ENCODE measurements at regions not wholly inside any gene's neighbourhood (a gene's known extent, or its start where the extent isn't known, plus 50 kb on each side); places are given as distances from the start of the nearest gene placed in this dataset.

DNA sequence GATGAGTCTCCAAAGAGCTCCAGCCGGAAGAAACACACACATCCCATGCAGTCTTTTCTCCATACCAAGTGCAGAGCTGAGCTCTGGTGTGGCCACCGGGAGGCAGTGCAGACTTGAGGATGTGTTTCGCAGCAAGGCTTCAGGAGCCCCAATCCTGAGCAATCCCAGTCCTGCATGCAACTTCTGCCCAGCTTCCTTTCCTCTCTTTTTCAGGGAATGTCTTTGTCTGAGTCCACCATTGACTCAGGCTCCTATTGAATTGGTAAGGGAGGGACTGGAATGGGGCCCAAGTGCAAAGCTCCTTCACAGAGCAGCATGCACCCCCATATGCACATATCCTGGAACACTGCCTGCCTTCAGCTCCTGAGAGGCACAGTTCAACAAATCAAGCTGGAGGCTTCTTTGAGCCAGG lies 50.5 kb upstream of the ASIP start:
- Histone ChIP-seq H3K4me3 (replicated peaks in 1 of 3; ENCODE audit: insufficient read depth in 1 of 3, low read depth in 1 of 3, low read length in 3 of 3) (no peak overlapping the region), H4K20me1 (replicated peaks; ENCODE audit: control insufficient read depth, extremely low read depth, insufficient read depth, low read length) (no peaks in the 10 kb centered on the region), H3K9me1 (replicated peaks; ENCODE audit: control insufficient read depth, extremely low read depth, insufficient read depth, low read length) (no peaks in the 10 kb centered on the region), H3K4me1 (ENCODE audit: control insufficient read depth, extremely low read depth, insufficient read depth, low read length) (no peaks in the 10 kb centered on the region), H3K36me3 (ENCODE audit: control insufficient read depth in 2 of 2, extremely low read depth in 1 of 2, insufficient read depth in 2 of 2, low read length in 2 of 2) (no peaks in the 10 kb centered on the region), H3K9ac (replicated peaks; ENCODE audit: extremely low read depth, insufficient read depth, low read length) (no peak overlapping the region), H3K79me2 (ENCODE audit: control insufficient read depth, insufficient read depth, low read length) (no peaks in the 10 kb centered on the region), H2AFZ (ENCODE audit: low read depth, low read length) (no peak overlapping the region), H3K9me3 (replicated peaks; ENCODE audit: control insufficient read depth, insufficient read depth, low read length) (no peaks in the 10 kb centered on the region), H3K4me2 (ENCODE audit: insufficient read depth, low read length) (no peak overlapping the region), H3K27ac (ENCODE audit: insufficient read depth, low read depth, low read length) (no peak overlapping the region), H3K27me3 (ENCODE audit: control insufficient read depth in 2 of 2, insufficient read depth in 2 of 2, low read length in 2 of 2) (peaks cover 37 to 44% of the 10 kb centered on the region in 2 experiments)
- intact Hi-C loops (cut with micrococcal nuclease) (loop anchor here (1.0 to 10.0 kb wide), 5 partner anchors 65 to 574 kb away; partner anchors contain the start of gene AHCY), dilution Hi-C loops (cut with MboI; ENCODE audit: extremely low pct_ligation_motif_present, low sequenced_read_pairs) (no loop called here)
- peak; percentile 96 for FAIRE-seq
- peak; percentile 82 for DNase-seq (ENCODE audit: low read depth, low spot score)
- POLR2A ChIA-PET = no interaction called here
- TF ChIP-seq GATA2 (IDR thresholded peaks at IDR 0.05; ENCODE audit: insufficient read depth, insufficient read length, low read depth, low read length) = no peak
- no peak for TF ChIP-seq EZH2 (IDR thresholded peaks at IDR 0.05; ENCODE audit: borderline replicate concordance, low read depth, low read length, severe bottlenecking)
- TF ChIP-seq, protein P1, sequence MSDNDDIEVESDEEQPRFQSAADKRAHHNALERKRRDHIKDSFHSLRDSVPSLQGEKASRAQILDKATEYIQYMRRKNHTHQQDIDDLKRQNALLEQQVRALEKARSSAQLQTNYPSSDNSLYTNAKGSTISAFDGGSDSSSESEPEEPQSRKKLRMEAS (IDR thresholded peaks at IDR 0.05; ENCODE audit: insufficient read depth, insufficient read length) = no peak
- TF ChIP-seq POLR2AphosphoS5 (IDR thresholded peaks at IDR 0.05; ENCODE audit: insufficient read depth, low read depth, low read length) = no peak
- TF ChIP-seq MYC (IDR thresholded peaks at IDR 0.05; ENCODE audit: low read depth, low read length) = no peak
- peak; percentile 86 to 88 for TF ChIP-seq CTCF (IDR thresholded peaks at IDR 0.05; ENCODE audit: extremely low read depth in 1 of 2, insufficient read depth in 1 of 2, low read depth in 1 of 2, low read length in 2 of 2)
- BruUV-seq (replicated peaks) = no TSS peak
- CTCF ChIA-PET = interaction anchor here (0.5 to 4.2 kb wide), 58 partner anchors 10 to 579 kb away, joined by 3 to 66 read pairs (median 5); partner anchors contain the start of genes AHCY, EIF2S2, ITCH and MAP1LC3A
